Colonic mucosa (tissue), 4 donors: ENCODE measurements at regions not wholly inside any gene's neighbourhood (a gene's known extent, or its start where the extent isn't known, plus 50 kb on each side); places are given as distances from the start of the nearest gene placed in this dataset.

Source experiments
- DNase-seq: peaks from one replicate; pipeline ENCODE4 v3.0.0-alpha.2; 2020
- H3K27ac ChIP-seq: fragments of 200-600 bp; one replicate; pipeline ENCODE4 v1.8.0; 2021
- H3K27me3 ChIP-seq: fragments of 200-600 bp; one replicate; pipeline ENCODE4 v1.8.0; 2021
- H3K36me3 ChIP-seq: fragments of 200-600 bp; one replicate; pipeline ENCODE4 v1.8.0; 2021
- H3K4me1 ChIP-seq: fragments of 200-600 bp; one replicate; pipeline ENCODE4 v1.8.0; 2021; ENCODE audit warnings: mild to moderate bottlenecking
- H3K4me3 ChIP-seq: fragments of 200-600 bp; one replicate; pipeline ENCODE4 v1.8.0; 2021
- H3K9ac ChIP-seq, 2 donors: one replicate each; pipeline ENCODE4 v1.7.0; 2013; ENCODE audit warnings: control low read depth in 2 of 2, low read depth in 2 of 2, low read length in 2 of 2
- H3K9me3 ChIP-seq: fragments of 200-600 bp; one replicate; pipeline ENCODE4 v1.8.0; 2021
- CTCF ChIP-seq: fragments of 200-600 bp; IDR thresholded peaks from one replicate; pipeline ENCODE4 v1.8.0; 2022; ENCODE audit warnings: antibody characterized with exemption, mild to moderate bottlenecking
- intact Hi-C: fragments of 100-400 bp; cut with DNase I; formaldehyde crosslinking; loops from one replicate; pipeline ENCODE4 v1.14.1; 2022
- donor health status: healthy.
- donor health status: DM: no; HTN: no; CAD: no.
- donor health status: DM: no; HTN: no; CAD: no.

GRCh38 chr20:52688345-52688744, 283.8 kb upstream of the TSHZ2 start:
- H3K9me3 ChIP-seq, result no peaks in the 10 kb centered on the region
- no peak for DNase-seq
- no peaks in the 10 kb centered on the region for H3K4me1 ChIP-seq
- no peak overlapping the region for H3K27ac ChIP-seq
- no peaks in the 10 kb centered on the region for H3K27me3 ChIP-seq
- intact Hi-C loops, result no loop called here
- H3K9ac ChIP-seq, result no peak overlapping the region
- no peaks in the 10 kb centered on the region for H3K36me3 ChIP-seq
- no peak for TF ChIP-seq CTCF
- H3K4me3 ChIP-seq, result no peak overlapping the region

- Histone ChIP-seq H3K4me3 (no peak overlapping the region), H3K27me3 (no peaks in the 10 kb centered on the region), H3K9ac (no peak overlapping the region), H3K27ac (no peak overlapping the region), H3K4me1 (no peaks in the 10 kb centered on the region), H3K36me3 (no peaks in the 10 kb centered on the region), H3K9me3 (no peaks in the 10 kb centered on the region)
- no peak for DNase-seq
- no peak for TF ChIP-seq CTCF
- intact Hi-C loops, result no loop called here
Measured at GRCh38 chr20:52684905-52685304, 287.3 kb upstream of the TSHZ2 start.

GRCh38 chr20:52684176-52684575, 288.0 kb upstream of the TSHZ2 start:
- Histone ChIP-seq H3K36me3 (no peaks in the 10 kb centered on the region), H3K4me1 (no peaks in the 10 kb centered on the region), H3K27ac (no peak overlapping the region), H3K9ac (no peak overlapping the region), H3K9me3 (no peaks in the 10 kb centered on the region), H3K4me3 (no peak overlapping the region), H3K27me3 (no peaks in the 10 kb centered on the region)
- no peak for DNase-seq
- TF ChIP-seq CTCF, result no peak
- intact Hi-C loops, result no loop called here

GRCh38 chr20:52683761-52684160, 288.4 kb upstream of the TSHZ2 start:
- Histone ChIP-seq H3K4me1 (no peaks in the 10 kb centered on the region), H3K9ac (no peak overlapping the region), H3K9me3 (no peaks in the 10 kb centered on the region), H3K4me3 (no peak overlapping the region), H3K36me3 (no peaks in the 10 kb centered on the region), H3K27me3 (no peaks in the 10 kb centered on the region), H3K27ac (no peak overlapping the region)
- TF ChIP-seq CTCF, result no peak
- DNase-seq, result no peak
- intact Hi-C loops, result no loop called here

GRCh38 chr20:52682237-52682636, 289.9 kb upstream of the TSHZ2 start:
- TF ChIP-seq CTCF, result no peak

GRCh38 chr20:52681288-52681687, 290.9 kb upstream of the TSHZ2 start:
- no peak for TF ChIP-seq CTCF
- intact Hi-C loops, result no loop called here
- DNase-seq, result no peak

More at GRCh38 chr20:52682237-52682636, 289.9 kb upstream of the TSHZ2 start:
- Histone ChIP-seq H3K4me3 (no peak overlapping the region), H3K9ac (no peak overlapping the region), H3K27me3 (no peaks in the 10 kb centered on the region), H3K9me3 (no peaks in the 10 kb centered on the region), H3K27ac (no peak overlapping the region), H3K36me3 (no peaks in the 10 kb centered on the region), H3K4me1 (no peaks in the 10 kb centered on the region)
- DNase-seq, result no peak
- intact Hi-C loops, result no loop called here

More at GRCh38 chr20:52681288-52681687, 290.9 kb upstream of the TSHZ2 start:
- Histone ChIP-seq H3K9me3 (no peaks in the 10 kb centered on the region), H3K4me3 (no peak overlapping the region), H3K36me3 (no peaks in the 10 kb centered on the region), H3K4me1 (no peaks in the 10 kb centered on the region), H3K9ac (no peak overlapping the region), H3K27ac (no peak overlapping the region), H3K27me3 (no peaks in the 10 kb centered on the region)
